B cell (primary cell): ENCODE measurements at regions not wholly inside any gene's neighbourhood (a gene's known extent, or its start where the extent isn't known, plus 50 kb on each side); places are given as distances from the start of the nearest gene placed in this dataset.

Experiments used
- CTCF ChIP-seq: fragments of 200-600 bp; IDR thresholded peaks from one replicate; pipeline ENCODE4 v1.8.0; 2022; ENCODE audit warnings: antibody characterized with exemption, mild to moderate bottlenecking
- EZH2 ChIP-seq: IDR thresholded peaks from 2 replicates; pipeline ENCODE4 v1.6.1; 2012; ENCODE audit warnings: borderline replicate concordance, low read depth, mild to moderate bottlenecking, moderate library complexity, low read length; ENCODE audit not compliant: insufficient read depth, poor library complexity, severe bottlenecking

GRCh38 chr11:116386118-116386699 lies 386.6 kb downstream of the BUD13 start:
- TF ChIP-seq CTCF (no peak), EZH2 (no peak)
